ENCODE measurements at regions not wholly inside any gene's neighbourhood (a gene's known extent, or its start where the extent isn't known, plus 50 kb on each side); places are given as distances from the start of the nearest gene placed in this dataset.

- TF ChIP-seq, protein P1, sequence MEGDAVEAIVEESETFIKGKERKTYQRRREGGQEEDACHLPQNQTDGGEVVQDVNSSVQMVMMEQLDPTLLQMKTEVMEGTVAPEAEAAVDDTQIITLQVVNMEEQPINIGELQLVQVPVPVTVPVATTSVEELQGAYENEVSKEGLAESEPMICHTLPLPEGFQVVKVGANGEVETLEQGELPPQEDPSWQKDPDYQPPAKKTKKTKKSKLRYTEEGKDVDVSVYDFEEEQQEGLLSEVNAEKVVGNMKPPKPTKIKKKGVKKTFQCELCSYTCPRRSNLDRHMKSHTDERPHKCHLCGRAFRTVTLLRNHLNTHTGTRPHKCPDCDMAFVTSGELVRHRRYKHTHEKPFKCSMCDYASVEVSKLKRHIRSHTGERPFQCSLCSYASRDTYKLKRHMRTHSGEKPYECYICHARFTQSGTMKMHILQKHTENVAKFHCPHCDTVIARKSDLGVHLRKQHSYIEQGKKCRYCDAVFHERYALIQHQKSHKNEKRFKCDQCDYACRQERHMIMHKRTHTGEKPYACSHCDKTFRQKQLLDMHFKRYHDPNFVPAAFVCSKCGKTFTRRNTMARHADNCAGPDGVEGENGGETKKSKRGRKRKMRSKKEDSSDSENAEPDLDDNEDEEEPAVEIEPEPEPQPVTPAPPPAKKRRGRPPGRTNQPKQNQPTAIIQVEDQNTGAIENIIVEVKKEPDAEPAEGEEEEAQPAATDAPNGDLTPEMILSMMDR (conservative IDR thresholded peaks at IDR 0.05; ENCODE audit: low read depth, low read length) = no peak
- TF ChIP-seq EZH2 (IDR thresholded peaks at IDR 0.05; ENCODE audit: borderline replicate concordance, low read depth, low read length, poor library complexity, severe bottlenecking) = no peak
These were observed 647.8 kb downstream of the TBC1D32 start for GRCh38 chr6:120686492-120686891.
